Head of caudate nucleus (tissue), 42 donors: ENCODE measurements at regions not wholly inside any gene's neighbourhood (a gene's known extent, or its start where the extent isn't known, plus 50 kb on each side); places are given as distances from the start of the nearest gene placed in this dataset.
"Not testable (repeated sequence)": the region's sequence is repeated elsewhere in the genome, so short reads cannot be mapped to it uniquely, and the experiment has no call there.

Experiments
- DNase-seq, 42 donors: peaks; one replicate each; pipeline versions ENCODE4 v3.0.0 to v3.0.0-alpha.2; 2020 to 2021; ENCODE audit warnings: mixed read lengths in 7 of 42
- intact Hi-C: fragments of 100-400 bp; cut with DNase I; formaldehyde crosslinking; loops from one replicate; pipeline ENCODE4 v1.15.0; 2022

- DNase-seq: no peak
- intact Hi-C loops: no loop called here
Measured at GRCh38 chr6:67003844-67004243, 1296.8 kb upstream of the EYS start.

DNA sequence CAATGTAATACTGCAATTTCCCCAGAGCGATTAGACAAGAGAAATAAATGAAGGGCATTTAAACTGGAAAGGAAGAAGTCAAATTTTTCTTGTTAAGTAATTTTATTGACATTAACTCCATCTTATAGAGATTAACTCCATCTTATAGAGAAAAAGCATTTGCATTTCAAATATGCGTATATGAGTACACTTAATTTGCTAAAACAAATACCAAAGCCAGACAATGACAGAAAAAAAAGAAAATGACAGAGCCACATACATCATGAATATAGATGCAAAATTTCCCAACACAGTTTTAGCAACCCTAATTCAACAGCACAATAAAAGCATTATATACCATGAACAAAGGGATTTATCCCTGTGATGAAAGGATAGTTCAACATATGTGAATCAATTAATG lies 1293.1 kb upstream of the EYS start:
- no peak for DNase-seq
- intact Hi-C loops: no loop called here

DNA sequence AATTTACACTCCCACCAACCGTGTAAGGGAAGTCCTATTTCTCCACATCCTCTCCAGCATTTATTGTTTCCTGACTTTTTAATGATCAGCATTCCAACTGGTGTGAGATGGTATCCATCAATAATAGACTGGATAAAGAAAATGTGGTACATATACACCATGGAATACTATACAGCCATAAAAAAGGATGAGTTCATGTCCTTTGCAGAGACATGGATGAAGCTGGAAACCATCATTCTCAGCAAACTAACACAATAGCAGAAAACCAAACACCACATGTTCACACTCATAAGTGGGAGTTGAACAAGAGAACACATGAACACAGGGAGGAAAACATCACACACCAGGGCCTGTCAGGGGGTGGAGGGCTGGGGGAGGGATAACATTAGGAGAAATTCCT lies 1290.6 kb upstream of the EYS start:
- intact Hi-C loops, DNase-seq: not testable (repeated sequence)

- intact Hi-C loops: no loop called here
- DNase-seq: no peak
Measured at GRCh38 chr6:66995669-66996068, 1288.6 kb upstream of the EYS start.

GRCh38 chr6:66993708-66994107 lies 1286.7 kb upstream of the EYS start:
- intact Hi-C loops: not testable (repeated sequence)

DNA sequence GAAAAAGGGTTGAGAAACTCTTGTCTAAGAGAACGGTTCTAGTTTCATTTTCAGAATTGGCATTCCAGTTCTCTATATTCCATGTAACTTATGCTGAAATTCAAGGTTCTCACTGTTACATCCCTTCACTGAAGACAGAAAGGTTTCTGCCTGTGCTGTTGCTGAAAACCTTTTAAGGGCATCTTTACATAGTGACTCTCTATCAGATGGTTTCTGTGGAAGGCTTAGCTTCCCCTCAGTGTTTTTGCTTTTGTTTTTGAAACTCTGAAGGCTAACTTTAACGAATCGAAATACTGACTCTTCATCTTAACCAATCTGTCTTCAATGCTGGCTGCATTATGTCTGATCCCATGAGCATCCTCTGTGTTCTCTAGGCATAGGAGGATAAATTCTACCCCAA lies 1286.2 kb upstream of the EYS start:
- intact Hi-C loops: no loop called here

More at GRCh38 chr6:66993708-66994107, 1286.7 kb upstream of the EYS start:
- DNase-seq: not testable (repeated sequence)

GRCh38 chr6:66992660-66993059 lies 1285.6 kb upstream of the EYS start:
- intact Hi-C loops: no loop called here
- DNase-seq: no peak

More for the DNA sequence above, 1286.2 kb upstream of the EYS start:
- no peak for DNase-seq

DNA sequence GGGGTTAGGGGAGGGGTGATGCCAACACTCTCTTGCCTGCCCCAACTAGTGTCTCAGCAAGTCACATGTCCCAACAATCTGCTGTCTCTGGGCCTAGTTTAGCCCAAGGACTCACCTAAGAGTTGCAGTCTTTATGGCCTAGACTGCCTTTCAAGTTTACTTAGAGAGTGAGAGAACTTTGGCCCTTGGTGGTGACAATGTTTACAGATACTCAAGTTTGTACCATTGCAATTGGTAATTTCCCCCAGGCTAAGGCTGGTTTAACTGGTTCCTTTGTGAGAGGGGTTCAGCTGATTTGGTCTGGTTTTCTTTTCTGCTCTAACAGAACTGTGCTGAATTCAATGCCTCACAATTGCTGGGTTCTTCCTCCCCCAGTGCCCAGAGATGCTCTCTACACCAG lies 1279.9 kb upstream of the EYS start:
- DNase-seq: no peak
- intact Hi-C loops: no loop called here

GRCh38 chr6:66985816-66986215 lies 1278.8 kb upstream of the EYS start:
- no peak for DNase-seq
- intact Hi-C loops: no loop called here

- no peak for DNase-seq
- intact Hi-C loops: no loop called here
Measured at GRCh38 chr6:66970373-66970772, 1263.3 kb upstream of the EYS start.

DNA sequence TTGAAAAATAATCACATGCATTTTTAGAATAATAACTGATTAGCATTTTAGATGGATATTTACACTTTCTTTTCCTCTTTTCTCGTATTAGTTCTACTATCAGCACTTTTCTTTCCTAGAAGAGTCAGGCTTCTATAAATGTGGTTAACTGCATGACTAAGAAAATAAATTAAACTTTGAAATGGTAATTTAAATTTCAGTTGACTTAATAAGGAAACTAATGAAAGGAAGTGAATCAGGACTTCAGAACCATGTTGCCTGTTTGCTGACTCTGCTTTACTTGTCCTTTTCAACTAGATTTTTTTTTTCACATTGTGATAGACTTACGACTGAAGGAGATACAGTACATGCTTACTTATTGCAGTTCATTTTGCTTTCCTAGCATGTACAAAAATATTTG lies 1258.2 kb upstream of the EYS start:
- no peak for DNase-seq
- intact Hi-C loops: no loop called here

GRCh38 chr6:66964216-66964615 lies 1257.2 kb upstream of the EYS start:
- no peak for DNase-seq
- intact Hi-C loops: no loop called here

DNA sequence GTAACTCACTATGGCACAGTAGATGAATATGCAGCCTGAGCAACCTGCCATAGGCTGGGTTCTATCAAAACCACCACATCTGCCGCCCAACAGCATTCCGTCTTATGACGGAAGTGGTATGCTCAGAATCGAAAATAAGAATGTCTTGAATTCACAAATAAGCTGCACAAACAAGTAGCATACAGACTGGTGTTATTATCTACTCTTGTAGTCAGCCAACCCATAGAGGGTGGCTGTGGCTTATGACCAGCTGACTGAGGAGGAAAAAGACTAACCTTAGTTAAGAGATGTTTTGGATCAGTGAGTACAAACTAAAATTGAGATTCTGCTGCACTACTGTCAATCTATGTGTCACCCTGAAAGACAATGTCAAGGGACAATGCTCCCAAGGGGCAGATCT lies 1255.1 kb upstream of the EYS start:
- intact Hi-C loops: no loop called here
- DNase-seq: no peak

- intact Hi-C loops: no loop called here
Measured at GRCh38 chr6:66961191-66961590, 1254.2 kb upstream of the EYS start.

DNA sequence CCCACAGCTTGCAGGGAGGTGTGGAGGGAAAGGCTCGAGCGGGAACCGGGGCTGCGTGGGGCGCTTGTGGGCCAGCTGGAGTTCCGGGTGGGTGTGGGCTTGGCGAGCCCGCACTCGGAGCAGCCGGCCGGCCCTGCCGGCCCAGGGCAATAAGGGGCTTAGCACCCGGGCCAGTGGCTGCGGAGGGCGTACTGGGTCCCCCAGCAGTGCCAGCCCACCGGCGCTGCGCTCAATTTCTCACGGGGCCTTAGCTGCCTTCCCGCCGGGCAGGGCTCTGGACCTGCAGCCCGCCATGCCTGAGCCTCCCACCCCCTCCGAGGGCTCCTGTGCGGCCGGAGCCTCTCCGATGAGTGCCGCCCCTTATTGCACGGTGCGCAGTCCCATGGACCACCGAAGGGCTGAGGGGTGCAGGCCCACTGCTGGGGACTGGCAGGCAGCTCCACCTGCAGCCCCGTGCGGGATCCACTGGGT lies 1242.2 kb upstream of the EYS start:
- intact Hi-C loops: no loop called here
- no peak for DNase-seq

More at GRCh38 chr6:66961191-66961590, 1254.2 kb upstream of the EYS start:
- DNase-seq: no peak

- DNase-seq: no peak
- intact Hi-C loops: no loop called here
Measured at GRCh38 chr6:66948106-66948505, 1241.1 kb upstream of the EYS start.

DNA sequence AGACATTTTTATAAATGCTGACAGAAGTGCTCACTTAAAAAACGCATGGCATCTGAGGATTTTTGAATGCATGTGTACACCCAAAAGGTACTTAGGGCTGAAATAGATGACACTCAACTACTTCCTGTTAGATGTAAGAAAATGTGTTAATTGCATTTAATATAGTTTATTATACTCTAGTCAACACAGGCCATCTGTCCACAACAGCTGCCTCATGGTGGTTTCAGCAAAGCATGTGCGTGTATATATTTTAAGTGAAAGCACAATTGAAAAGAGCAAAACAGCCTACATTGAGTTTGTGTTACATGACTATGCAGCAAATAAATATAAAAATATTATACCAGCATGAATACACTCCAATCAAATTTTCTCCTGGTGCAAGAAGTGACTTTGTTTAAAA lies 1233.0 kb upstream of the EYS start:
- no peak for DNase-seq
- intact Hi-C loops: no loop called here

GRCh38 chr6:66937180-66937579 lies 1230.2 kb upstream of the EYS start:
- no peak for DNase-seq

DNA sequence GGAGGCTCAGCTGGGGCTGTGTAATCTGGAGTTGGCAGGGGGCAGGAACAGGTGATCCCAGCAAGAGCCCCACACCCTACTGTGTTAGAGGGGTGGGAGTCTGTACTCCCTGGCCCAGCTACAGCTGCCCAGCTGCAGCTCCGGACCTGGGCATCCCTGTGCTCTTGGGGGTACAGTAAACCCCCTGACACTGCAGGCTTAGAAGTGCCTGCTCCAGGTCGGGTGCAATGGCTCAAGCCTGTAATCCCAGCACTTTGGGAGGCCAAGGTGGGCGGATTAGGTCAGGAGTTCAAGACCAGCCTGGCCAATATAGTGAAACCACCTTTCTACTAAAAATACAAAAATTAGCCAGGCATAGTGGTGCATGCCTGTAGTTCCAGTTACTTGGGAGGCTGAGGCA lies 1228.6 kb upstream of the EYS start:
- DNase-seq: no peak
- intact Hi-C loops: no loop called here

More at GRCh38 chr6:66937180-66937579, 1230.2 kb upstream of the EYS start:
- intact Hi-C loops: no loop called here

- intact Hi-C loops: no loop called here
- no peak for DNase-seq
Measured at GRCh38 chr6:66931787-66932186, 1224.8 kb upstream of the EYS start.

- no peak for DNase-seq
- intact Hi-C loops: no loop called here
Measured at GRCh38 chr6:66930559-66931290, 1223.7 kb upstream of the EYS start.
